Prostate gland (tissue), 2 donors: ENCODE measurements at regions not wholly inside any gene's neighbourhood (a gene's known extent, or its start where the extent isn't known, plus 50 kb on each side); places are given as distances from the start of the nearest gene placed in this dataset.

Source experiments
- CTCF ChIP-seq, 4 experiments: fragments of 200-600 bp in 2 of 4; fragments of 450-650 bp in 2 of 4; sonication (generic) in 2 of 4; IDR thresholded peaks; 1 replicate in 3 of 4; 2 replicates in 1 of 4; pipeline ENCODE4 v1.5.1; 2016 to 2019; ENCODE audit warnings: antibody characterized with exemption in 4 of 4, mild to moderate bottlenecking in 2 of 4, moderate library complexity in 2 of 4
- POLR2A ChIP-seq: fragments of 450-650 bp; IDR thresholded peaks from one replicate; pipeline ENCODE4 v1.6.1; 2016; ENCODE audit warnings: antibody characterized with exemption, mild to moderate bottlenecking
- POLR2AphosphoS5 ChIP-seq: sonication (generic); formaldehyde crosslinking; IDR thresholded peaks from one replicate; pipeline ENCODE4 v1.6.1; 2017; ENCODE audit warnings: antibody characterized with exemption

GRCh38 chr9:135037521-135038250 is 49.8 kb upstream of the OLFM1 start:
- TF ChIP-seq CTCF (IDR thresholded peaks at IDR 0.05) (no peak), POLR2AphosphoS5 (no peak), POLR2A (no peak)
